ENCODE measurements at regions not wholly inside any gene's neighbourhood (a gene's known extent, or its start where the extent isn't known, plus 50 kb on each side); places are given as distances from the start of the nearest gene placed in this dataset.

DNA sequence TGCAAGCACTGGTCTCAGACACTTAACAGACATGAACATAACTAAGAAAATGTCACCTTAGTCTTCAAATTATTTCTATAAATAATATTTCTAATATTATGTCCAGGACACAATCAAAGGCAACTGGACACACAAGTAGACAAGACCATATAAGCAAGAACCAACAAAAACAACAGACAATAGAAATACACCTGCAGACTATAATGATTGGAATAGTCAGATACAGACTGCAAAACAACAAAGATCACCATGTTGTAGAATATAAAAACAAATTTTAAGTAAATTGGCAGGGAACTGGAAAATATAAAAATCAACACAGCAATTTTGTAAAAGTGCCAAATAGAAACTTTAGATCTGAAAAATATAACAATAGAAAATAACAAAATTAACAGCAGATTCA lies 220.7 kb downstream of the CLCN4 start:
- H3K9me3 ChIP-seq, result peaks cover 6% of the 10 kb centered on the region; the same call in 1 of the 2 replicates
- DNase-seq, result no peak
- no peaks in the 10 kb centered on the region for H3K27me3 ChIP-seq

DNA sequence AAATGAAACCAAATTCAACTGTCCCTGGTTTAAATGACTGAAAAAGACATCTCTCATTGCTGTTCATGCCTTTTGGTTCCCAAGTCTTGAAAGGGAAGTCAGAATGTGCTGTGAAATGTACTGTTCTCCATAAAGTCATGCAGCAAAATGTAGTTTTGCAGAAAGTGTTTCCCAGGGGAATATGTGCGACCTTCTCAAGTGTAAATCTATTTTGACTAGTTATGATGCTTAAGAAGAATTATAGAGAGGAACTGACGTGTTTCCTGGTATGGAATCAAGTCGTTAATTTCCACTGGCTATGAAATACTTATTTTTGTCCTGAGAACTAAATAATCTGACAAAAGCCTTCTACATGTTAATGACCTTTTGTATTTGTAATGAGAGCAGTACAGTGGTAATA lies 223.1 kb downstream of the CLCN4 start:
- Histone ChIP-seq H3K36me3 (no peaks in the 10 kb centered on the region), H3K27me3 (no peaks in the 10 kb centered on the region), H3K4me3 (no peak overlapping the region), H3K9me3 (peaks cover 6% of the 10 kb centered on the region; the same call in 1 of the 2 replicates)
- no peak for DNase-seq

More for the DNA sequence above, 220.7 kb downstream of the CLCN4 start:
- Histone ChIP-seq H3K4me3 (no peak overlapping the region), H3K36me3 (no peaks in the 10 kb centered on the region)

DNA sequence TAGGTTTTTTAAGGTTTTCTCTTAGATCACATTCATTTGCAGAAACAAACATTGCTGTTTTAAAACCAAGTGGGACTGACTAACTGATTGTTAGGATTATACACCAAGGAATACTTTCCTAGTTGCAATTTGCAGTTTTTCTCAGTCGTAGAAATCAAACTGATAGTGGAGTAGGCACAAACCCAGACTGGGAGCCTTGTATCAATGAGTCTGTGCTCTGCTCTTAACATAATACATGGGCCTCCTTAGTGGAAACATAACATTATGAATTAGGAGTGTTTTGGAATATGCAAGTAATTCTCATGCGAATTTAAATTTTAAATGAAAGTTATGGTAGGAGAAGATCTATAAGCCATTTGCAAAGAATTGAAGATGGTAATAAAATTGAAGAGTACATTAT lies 223.5 kb downstream of the CLCN4 start:
- Histone ChIP-seq H3K9me3 (peaks cover 6% of the 10 kb centered on the region; the same call in 1 of the 2 replicates), H3K4me3 (no peak overlapping the region), H3K36me3 (no peaks in the 10 kb centered on the region), H3K27me3 (no peaks in the 10 kb centered on the region)
- no peak for DNase-seq

DNA sequence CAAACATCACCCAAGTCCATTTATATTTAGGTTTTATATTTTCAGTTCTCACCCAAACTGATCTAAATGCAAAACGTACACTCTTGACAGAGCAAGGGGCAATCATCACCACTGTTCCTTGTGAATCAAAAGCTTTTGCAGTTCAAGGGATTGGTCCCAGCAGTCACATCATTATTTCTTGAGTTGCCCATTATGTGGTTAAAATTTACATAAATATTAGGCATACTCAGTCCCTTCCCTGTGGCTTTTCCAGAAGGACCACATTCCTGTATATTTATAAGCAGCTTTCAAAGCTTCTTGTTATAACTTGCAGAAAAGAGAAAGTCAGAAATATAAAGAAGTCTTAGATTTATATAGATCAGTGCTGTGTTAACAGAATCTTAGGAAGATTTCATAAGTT lies 224.4 kb downstream of the CLCN4 start:
- Histone ChIP-seq H3K27me3 (no peaks in the 10 kb centered on the region), H3K4me3 (no peak overlapping the region), H3K9me3 (peaks cover 6% of the 10 kb centered on the region; the same call in 1 of the 2 replicates), H3K36me3 (no peaks in the 10 kb centered on the region)
- no peak for DNase-seq

DNA sequence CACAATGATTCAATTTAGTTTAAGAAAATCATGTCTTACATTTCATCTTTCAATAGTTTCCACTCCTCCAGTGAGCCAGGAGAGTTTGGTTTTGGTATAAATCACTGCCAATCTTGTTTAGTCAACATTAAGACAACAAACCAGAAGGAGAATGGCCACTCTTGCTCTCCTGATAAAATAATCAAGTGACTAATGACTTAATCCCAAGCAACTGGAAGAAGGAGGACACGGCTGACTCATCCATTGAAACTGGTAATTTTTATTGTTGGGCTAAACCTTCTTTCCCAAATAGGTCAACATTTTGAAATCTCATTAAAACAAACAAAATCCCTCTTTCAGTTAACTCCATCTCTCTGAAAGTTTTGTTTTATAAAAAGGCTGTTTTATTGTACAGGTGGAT lies 230.2 kb downstream of the CLCN4 start:
- no peaks in the 10 kb centered on the region for H3K9me3 ChIP-seq
- no peaks in the 10 kb centered on the region for H3K36me3 ChIP-seq
- H3K27me3 ChIP-seq, result no peaks in the 10 kb centered on the region
- H3K4me3 ChIP-seq, result no peak overlapping the region
- peak; percentile 10 for DNase-seq

DNA sequence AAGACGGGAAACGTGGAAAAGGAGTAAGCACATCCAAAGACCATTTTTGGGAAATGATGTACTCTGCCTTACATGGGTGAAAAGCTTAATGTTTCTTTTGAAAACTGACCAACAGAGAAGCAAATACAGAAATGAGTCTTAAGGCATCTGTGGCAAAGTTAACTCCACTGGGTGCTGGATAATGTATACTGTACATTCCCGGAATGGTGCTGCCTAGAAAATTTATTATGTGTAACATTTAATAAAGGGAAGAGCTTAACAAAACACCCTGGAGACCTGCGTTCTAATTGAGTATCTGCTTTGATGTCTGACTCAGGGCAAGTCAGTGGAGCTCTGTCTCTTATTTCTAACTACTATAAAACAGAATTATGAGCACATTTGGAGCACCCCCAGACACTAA lies 230.2 kb downstream of the MID1 start:
- no peak overlapping the region for H3K4me3 ChIP-seq
- no peak for DNase-seq
- no peaks in the 10 kb centered on the region for H3K27me3 ChIP-seq
- H3K9me3 ChIP-seq, result no peaks in the 10 kb centered on the region
- H3K36me3 ChIP-seq, result no peaks in the 10 kb centered on the region

DNA sequence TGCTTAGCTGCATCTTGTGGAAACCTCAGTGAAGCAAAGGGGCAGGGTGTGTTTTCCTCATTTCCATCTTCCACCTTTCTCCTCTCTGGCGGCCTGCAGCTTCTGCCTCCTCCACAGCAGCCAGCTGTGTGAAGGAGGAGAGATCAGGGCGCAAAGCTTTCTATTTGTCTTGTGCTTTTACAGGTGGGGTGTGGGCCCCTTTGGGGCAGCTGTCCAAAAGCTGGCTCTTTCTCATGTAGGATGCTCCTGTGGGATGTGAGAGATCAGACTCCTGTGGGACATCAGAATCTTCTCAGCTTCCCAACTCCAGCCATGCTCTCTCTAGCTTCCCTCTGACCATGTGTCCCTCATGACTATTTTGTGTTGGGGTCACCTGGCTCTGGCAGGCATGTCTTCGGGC lies 227.1 kb downstream of the MID1 start:
- H3K36me3 ChIP-seq, result no peaks in the 10 kb centered on the region
- no peaks in the 10 kb centered on the region for H3K9me3 ChIP-seq
- H3K27me3 ChIP-seq, result no peaks in the 10 kb centered on the region
- no peak overlapping the region for H3K4me3 ChIP-seq
- DNase-seq, result no peak

DNA sequence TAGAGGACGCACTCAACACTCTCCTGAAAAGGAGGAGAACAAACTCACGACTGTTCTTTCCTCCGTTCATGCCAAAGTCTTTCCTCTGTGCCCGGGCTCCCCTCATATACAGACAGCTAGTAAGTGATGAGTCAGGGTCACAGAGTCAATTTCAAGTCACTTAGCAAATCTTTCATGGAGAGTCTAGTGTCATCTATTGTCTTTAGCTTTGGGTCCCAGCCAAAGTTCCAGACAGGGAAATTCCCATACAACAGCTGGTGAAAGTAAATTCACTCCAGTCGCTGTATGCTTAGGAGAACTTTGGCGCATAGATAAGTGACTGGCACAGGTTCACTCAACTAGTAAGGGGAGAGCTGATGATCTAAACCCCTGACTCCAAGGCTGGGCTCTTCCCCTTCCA lies 226.5 kb downstream of the MID1 start:
- Histone ChIP-seq H3K27me3 (no peaks in the 10 kb centered on the region), H3K36me3 (no peaks in the 10 kb centered on the region), H3K4me3 (no peak overlapping the region), H3K9me3 (no peaks in the 10 kb centered on the region)
- DNase-seq, result no peak

DNA sequence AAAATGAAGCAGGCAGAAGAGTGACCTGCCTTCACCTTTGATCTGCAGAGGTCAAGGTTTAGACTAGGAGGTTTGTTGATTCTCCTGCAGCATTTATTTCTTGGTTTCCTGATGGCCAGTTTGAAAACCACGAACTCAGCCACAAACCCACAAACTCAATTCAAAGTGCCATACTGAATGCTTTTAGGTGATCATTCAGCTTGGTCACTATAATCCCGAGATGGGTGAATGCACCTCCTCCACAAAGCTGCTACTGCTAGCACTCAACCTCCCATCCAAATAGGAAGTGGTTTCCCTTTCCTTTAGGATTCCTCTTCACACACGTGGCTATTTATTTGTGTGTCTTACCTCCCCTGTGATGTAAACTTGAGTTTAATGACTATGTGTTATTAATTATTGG lies 225.2 kb downstream of the MID1 start:
- Histone ChIP-seq H3K4me3 (no peak overlapping the region), H3K36me3 (no peaks in the 10 kb centered on the region), H3K9me3 (no peaks in the 10 kb centered on the region), H3K27me3 (no peaks in the 10 kb centered on the region)
- DNase-seq, result no peak

All from MG63 (cell line).